ENCODE measurements at regions not wholly inside any gene's neighbourhood (a gene's known extent, or its start where the extent isn't known, plus 50 kb on each side); places are given as distances from the start of the nearest gene placed in this dataset.
"Not testable (repeated sequence)": the region's sequence is repeated elsewhere in the genome, so short reads cannot be mapped to it uniquely, and the experiment has no call there.

DNA sequence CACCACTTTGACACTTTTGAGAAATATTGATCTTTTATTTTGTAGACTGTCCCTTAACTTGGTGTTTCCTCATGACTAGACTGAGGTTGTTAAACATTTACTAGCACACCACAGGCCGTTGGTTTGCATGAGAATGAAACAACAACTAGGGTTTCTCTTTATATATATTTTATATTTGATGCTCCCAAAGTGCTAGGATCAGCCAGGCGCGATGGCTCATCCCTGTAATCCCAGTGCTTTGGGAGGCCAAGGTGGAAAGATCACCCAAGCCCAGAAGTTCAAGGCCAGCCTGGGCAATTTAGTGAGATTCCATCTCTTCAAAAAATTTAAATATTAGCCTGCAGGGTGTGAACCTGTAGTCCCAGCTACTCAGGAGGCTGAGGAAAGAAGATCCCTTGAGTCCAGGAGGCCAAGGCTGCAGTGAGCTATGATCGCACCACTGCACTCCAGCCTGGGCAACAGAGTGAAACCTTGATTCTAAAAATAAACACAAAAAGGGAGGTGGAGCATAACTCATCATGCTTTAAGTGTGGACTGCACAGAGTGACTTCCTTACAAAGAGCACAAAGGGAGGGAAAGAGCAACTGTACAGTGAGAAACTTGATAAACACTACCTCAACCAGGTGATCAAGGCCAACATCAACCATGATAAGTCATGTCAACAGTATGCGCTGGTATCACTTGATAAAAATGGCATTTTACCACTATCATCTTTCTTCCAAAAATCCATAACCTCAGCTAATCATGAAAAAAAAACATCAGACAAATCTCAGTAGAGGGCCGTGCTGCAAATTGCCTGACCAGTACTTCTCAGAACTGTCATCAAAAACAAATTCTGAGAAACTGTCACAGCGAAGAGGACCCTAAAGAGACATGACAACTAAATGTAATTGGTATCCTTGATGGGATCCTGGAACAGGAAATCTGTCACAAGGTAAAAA is 72.8 kb upstream of the ATF7IP2 start:
- DNase-seq = no peak

GRCh38 chr16:10314317-10314716 is 71.5 kb upstream of the ATF7IP2 start:
- no peak for DNase-seq

DNA sequence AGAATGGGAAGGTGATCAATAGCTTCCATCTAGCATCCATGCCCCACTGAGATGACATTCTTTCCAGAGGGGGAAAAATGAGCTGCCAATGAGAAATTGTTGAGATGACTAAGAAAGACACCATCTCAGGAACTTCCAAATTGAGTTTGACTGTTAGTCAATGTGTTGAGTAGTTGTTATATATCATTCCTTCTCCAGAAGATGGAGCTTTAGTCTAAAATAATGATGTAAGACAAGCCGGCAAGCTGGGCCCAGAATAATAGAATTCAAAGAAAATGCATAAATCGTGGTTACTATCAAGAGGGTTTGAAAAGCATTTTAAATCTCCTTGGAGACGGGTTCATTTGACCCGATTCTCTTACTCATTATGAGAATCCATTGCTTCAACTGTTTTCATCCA is 71.0 kb upstream of the ATF7IP2 start:
- DNase-seq = no peak

- DNase-seq = no peak
Measured at GRCh38 chr16:10317425-10318001, 68.3 kb upstream of the ATF7IP2 start.

GRCh38 chr16:10318798-10319500 is 66.9 kb upstream of the ATF7IP2 start:
- no peak for DNase-seq

- DNase-seq = no peak
Measured at GRCh38 chr16:10321407-10322387, 64.2 kb upstream of the ATF7IP2 start.

DNA sequence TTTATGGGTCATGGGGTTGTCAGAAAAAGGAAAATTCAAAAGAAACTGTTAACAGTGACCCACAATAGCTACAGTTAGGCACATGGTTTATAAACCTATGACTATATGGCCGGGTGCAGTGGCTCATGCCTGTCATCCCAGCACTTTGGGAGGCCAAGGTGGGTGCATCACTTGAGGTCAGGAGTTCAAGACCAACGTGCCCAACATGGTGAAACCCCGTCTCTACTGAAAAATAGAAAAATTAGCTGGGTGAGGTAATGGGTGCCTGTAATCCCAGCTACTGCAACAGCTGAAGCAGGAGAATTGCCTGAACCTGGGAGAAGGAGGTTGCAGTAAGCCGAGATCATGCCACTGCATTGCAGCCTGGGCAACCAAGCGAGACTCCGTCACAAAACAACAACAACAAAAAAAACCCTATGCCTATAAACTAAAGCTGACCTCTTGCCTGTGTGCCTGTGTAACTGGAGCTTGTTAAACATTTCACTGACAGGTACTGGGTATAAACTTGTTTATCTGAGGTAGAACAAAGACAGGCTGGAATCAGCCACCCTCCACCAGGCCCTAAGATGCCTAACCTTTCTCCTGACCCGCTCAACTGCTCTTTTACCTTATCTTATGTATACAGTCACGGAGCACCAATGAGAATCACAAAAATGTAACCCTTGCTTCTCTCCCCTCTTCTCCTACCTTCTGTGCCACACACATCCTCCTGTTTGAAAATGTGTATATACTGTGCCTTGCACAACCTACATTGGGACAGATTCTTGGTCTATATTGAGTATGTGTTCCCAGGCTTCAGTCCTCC is 62.9 kb upstream of the ATF7IP2 start:
- no peak for DNase-seq

GRCh38 chr16:10323528-10323869 is 62.4 kb upstream of the ATF7IP2 start:
- DNase-seq = no peak

DNA sequence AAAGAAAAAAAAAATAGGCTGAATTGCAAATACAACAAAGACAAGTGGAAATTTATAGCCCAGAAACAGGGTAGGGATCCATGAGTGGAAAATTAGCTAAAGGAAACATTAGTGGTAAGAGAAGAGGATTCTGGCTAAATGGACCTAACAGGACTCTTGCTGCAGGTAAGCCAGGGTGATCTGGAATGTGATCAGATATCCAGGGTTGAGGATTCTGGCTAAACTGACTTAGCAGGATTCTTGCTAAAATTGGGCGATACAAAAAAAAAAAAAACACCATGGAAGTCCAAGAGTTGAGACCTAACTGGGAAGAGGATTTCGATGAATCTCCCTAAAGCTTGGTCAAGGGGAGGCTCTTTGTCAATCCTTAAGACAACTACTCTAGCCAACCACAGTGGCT is 61.7 kb upstream of the ATF7IP2 start:
- DNase-seq = no peak

DNA sequence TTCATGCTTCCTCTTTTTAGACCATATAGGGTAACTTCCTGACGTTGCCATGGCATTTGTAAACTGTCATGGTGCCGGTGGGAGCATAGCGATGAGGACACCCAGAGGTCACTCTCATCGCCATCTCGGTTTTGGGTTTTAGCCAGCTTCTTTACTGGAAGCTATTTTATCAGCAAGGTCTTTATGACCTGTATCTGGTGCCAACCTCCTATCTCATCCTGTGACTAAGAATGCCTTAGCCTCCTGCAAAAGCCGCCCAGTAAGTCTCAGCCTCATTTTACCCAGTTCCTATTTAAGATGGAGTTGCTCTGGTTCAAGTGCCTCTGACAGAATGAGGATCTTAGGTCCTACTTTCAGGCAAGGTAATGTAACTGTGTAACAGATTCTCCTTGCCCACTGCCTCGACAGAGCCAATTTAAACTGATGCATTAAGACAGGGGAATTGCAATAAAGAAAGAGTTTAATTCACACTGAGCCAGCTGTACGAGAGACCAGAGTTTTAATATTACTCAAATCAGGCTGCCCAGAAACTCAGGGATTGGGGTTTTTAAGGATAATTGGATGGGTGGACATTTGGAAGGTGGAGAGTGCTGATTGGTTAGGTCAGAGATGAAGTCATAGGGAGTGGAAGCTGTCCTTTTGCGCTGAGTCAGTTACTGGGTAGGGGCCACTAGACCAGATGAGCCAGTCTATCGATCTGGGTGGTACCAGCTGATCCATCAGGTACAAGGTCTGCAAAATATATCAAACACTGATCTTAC is 59.9 kb upstream of the ATF7IP2 start:
- no peak for DNase-seq

GRCh38 chr16:10326647-10327046 is 59.2 kb upstream of the ATF7IP2 start:
- no peak for DNase-seq

DNA sequence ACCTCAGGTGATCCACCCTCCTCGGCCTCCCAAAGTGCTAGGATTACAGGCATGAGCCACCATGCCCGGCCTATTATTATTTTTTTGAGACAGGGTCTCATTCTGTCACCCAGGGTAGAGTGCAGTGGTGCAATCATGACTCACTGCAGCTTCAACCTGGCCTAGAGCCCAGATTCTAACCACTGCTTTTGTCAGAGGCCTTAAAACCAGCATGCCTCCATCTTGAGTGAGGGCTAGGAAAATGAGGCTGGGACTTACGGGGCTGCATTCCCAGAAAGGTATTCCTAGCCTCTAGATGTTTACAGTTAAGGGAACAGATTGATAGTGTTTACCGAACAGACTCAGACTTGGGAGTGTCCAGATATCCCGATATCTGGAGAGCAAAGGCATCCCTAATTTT is 57.6 kb upstream of the ATF7IP2 start:
- not testable (repeated sequence) for DNase-seq

GRCh38 chr16:10332241-10332640 is 53.6 kb upstream of the ATF7IP2 start:
- DNase-seq = no peak

- DNase-seq = no peak
Measured at GRCh38 chr16:10332775-10333174, 53.1 kb upstream of the ATF7IP2 start.

- no peak for DNase-seq
Measured at GRCh38 chr16:10333321-10334032, 52.4 kb upstream of the ATF7IP2 start.

DNA sequence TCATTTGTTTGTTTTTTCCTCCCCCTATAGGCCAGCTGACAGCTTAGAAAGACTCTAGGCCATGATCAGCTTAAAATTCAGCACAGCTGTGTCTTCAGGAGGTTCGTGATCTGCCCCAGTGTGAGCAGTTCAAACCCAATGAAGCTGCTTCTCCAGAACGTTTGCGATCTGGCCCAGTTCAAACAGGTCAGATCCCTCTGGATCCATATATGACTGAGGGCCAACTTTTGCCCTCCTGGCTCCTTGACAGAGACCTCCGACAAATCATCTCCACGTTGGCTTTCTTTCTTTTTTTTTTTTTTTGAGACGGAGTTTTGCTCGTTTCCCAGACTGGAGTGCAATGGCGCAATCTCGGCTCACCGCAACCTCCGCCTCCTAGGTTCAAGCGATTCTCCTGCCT is 50.2 kb upstream of the ATF7IP2 start:
- no peak for DNase-seq
